AML-193 (cell line): ENCODE measurements at regions not wholly inside any gene's neighbourhood (a gene's known extent, or its start where the extent isn't known, plus 50 kb on each side); places are given as distances from the start of the nearest gene placed in this dataset.

Source experiments
- DNase-seq, 2 experiments: peaks; one replicate each; lab custom pipeline; 2025; lab: John Stamatoyannopoulos, UW

DNA sequence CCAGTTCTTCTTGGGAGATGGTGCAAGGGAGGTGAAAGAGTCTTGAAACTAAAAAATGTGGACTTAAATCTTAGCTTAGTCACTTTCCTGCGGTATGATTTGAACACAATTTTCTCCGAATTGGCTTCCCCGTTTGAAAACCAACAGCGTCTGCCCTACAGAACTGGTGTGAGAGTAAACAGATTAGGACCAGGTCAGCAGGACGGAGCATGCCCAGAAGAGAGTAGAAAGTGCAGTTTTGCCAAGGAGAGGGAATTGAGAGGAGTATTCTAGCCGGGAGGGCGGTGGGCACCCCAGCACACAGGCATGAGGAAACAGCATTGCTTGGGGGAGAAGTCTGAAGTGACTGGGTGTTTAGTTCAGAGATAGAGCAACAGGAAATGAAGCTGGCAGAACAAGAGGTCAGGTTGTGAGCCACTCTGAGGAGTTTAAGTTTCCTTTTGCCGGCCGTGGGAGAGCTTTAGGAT lies 927.1 kb downstream of the VRK1 start:
- no peak for DNase-seq

DNA sequence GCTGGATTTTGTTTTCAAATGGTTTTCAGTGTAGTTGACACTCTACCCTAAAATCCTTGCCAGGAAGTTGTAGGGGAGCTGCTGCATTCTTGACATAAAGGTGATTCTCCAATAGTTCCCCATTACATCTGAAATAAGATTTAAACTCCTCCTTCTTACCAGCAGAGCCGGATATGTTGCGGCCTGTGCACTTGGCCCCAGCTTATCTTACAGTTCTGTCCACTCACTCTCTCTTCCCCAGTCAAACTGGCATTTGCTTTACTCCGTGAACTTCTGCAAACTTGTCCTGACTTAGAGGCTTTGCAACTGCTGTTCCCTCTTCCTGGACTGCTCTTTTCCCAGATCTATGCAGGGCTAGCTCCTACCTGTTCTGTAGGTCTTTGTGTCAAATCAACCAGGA lies 929.5 kb downstream of the VRK1 start:
- no peak for DNase-seq

DNA sequence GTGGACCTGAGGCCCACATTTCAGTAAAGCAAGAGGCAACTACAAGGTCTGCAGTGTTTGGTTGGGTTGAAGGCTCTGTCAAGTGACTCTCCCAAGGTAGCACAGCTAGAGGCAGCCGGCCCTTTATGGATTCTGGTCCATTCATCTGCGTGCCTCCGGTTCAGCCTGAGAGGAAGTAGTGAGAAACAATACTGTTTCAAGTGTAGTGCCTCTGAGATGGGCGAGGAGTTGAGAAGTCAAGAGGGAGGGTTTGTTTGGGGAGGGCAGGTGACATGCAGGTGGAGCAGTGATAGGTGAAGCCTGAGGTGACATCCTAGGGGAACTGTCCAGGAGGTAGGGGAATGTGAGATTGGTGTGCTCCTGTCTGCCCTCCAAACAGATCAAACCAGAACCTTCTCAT lies 933.5 kb downstream of the VRK1 start:
- no peak for DNase-seq

DNA sequence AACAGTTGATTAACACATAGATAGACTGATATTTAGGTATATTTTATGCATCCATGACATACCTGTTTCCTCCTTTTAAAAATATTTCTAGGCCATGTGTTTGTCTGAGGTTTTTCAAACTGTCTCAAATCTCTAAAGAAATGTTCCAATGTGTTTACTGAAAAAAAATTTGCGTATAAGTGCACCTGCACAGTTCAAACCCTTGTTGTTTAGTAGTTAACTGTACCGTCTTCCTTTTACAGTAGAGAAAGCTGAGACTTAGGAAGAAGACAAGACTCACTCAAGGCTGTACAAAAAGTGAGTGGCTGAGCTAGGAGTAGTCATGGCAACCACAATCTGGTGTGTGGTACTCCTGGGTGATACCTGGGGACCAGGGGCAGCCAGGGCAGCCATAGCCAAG lies 934.6 kb downstream of the VRK1 start:
- no peak for DNase-seq

DNA sequence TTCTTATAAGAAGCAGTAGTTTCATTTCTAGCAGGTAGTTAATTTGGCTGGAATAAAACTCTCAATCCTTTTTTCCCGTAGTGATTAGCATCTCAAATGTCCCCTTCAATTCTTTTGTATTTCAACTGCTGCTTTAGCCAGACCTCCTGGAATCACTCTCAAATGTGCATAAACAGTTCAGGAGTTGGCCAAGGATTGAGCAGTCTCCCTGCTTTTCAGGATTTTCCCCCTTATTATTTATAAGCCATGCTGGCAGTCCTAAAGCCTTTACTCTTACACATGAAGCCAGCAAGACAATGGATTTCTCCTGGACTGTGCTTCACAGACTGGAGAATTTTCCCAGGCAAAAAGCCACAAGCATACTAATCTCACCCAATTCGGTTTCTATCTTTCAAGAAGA lies 950.1 kb downstream of the VRK1 start:
- DNase-seq = no peak

DNA sequence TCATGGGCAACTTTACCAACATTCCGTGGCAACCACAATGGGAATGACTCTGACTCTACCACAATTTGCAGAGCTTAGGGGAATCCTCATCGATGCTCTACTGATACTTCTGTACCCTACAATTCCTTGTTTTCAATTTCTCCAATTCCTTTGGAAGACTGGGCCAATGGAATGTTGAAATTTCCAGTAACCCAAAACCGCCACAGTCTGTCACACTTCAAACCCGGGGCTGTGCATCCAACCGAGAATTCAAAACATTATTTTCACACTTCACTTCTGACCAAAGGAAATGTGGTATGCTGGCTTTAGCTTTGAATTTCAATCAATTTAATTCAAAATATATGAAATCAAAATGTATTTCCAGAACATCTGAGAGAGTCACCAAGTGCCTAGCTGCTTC lies 951.4 kb downstream of the VRK1 start:
- no peak for DNase-seq

DNA sequence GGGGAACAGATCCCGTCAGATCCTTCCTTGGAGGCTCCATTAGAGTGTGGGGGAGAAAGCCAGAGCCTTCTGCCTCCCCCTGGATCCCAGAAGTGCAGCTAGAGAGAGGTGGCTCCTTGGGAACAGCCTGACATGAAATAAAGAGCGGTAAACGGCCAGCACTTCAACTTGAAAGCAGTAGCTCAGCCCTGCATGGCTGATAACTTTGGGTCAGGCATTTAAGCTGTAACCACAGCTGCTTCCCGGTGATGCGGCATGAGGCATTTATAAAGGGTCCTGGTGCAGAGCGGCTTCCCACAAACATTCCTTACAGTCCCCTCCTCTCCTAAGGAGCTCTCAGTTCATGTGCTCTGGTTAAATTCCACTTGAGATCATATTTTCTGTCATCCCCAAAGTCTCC lies 960.3 kb downstream of the VRK1 start:
- no peak for DNase-seq

DNA sequence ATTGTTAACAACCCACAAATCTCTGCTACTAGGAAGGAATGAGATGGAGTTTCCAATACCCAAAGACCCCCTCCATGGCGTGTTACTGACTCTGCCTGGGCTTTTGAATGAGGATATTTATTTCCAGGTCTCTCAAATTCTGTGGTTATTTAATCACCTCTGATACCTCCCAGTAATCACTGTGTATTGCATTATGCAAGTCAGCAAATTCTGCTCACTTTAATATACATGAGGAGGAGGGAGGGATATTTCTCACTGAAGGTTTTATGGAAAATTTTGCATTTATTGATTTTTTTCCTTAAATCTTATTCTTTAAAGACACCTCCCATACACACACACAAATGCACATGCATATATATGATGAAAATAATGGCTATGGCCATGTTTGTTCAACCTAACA lies 962.9 kb downstream of the VRK1 start:
- DNase-seq = no peak

DNA sequence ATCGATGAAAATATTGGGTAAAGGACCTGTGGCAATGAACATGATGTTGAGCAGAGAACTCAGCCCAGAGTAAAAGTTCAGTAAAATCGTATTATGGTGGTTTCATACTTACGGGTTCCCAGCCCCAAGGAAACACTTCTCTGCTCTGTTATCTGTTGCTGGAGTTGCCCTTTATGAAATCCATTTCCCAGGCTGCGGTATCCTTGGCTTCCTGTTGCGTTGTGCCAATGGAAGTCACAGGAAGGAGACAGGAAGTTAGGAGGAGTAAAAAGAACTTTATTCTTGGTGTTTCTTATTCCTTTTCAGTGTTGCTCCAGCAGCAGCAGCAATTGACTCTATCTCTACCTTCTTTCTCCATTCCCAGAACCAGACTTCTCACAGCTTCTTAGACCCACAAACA lies 965.2 kb downstream of the VRK1 start:
- DNase-seq = no peak

DNA sequence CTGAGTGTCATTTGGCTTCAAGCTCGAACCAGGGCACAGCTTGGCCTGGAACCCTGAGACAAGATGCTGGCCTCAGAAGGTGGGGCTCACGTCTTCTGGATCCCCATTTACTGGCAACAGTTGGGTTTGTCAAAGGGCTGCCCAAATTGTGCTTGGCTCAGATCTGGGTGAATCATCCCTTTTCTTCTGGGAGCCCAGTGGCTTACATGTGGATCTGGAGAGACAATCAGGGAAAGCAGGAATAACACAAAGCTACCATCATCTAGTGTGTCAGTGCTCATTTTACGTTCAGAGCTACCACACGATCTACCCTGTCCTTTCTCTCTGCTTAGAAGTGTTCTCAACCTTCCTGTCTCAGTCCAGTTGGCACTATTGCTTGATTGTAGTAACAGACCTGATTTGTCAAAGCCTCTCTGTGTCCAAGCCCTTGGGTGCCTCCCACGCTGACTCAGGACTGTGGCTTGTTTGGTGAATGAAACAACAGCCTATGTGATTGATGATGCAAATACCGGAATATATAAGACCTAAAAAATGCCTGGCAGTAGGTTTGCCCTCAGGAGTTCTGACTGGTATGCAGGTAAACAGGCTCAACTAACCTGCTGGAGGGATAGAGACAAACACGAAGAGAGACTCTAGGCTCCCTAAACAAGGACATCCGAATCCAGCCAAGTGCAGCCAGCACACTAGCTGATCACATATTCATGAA lies 974.3 kb downstream of the VRK1 start:
- DNase-seq = no peak

DNA sequence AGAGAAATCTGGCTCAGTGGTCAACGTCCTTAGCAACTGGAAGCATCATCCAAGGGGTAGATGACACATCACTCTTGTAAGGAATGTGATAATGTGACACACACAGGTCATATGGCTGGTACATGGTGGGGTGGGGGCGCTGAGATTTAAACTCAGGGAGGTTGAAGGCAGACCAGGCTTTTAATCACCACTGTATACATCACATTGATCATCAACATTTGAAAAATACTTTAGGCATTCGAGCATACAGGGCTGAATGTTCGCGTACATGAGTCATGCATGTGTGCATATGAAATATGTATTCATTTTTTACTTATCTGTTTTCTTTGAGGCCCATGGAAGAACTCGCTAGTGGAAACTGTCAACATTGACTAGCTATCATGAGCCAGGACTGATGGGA lies 976.4 kb downstream of the VRK1 start:
- DNase-seq = no peak

DNA sequence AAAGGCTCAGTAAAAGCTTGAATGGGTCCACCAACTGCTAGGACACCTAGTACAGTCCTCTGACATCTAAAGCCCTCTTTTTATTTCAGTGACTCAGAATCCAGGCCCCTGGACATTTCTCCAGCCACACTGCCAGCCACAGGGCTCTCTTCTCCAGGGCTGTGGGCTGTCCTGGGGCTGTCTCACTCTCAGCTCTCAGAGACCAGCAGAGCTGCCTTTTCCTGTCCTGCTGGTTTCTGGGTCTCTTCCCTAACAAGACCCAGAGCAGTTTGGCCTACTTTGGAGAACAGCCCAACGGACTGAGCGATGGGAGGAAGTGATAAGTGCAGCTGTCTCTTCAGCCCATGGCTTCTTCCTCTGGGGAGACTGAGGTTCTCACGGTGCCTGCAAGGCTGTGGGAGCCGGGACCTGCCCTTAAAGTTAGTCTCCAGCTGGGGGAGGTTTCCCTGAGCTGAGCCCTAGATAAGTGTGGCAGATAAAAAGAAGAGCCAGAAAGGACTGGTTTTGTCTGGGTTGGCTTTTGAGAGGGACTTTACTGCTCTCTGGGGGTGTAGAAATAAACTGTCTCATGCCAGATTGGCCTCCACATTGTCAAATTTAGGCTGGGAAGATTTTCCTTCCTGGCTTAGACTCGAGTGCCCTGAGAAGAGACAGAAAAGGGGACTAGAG lies 979.8 kb downstream of the VRK1 start:
- no peak for DNase-seq

DNA sequence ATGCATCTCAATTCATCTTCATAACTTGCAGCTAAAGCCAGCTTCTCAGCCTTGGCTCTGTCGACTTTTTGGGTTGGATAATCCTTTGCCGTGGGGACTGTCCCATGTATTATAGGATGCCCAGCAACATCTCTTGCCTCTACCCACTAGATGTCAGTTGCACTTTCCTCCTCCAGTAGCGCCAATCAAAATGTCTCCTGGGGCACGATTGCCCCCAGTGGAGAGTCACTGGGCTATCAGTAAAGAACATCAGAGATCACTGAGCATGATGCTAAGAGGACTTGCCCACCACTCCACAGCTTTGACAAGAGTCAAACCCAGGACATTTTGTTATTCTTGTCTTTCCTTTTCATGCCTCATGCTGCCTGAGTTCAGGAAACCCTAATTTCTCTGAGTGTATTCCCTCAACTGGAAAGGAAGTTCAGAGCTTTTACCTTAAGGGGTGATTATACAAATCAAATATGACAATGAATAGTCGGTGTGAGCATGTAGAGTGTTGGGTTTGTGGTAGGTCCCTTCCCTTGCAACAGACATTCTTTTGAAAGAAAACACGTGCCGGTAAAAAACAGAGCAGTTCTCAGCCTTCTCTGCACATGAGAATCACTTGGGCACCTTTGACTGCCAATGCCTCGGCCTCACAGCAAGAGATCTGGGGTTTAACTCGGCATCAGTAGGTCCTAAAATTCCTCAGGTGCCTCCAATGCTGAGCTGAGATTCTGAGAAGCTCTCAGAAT lies 980.6 kb downstream of the VRK1 start:
- no peak for DNase-seq

DNA sequence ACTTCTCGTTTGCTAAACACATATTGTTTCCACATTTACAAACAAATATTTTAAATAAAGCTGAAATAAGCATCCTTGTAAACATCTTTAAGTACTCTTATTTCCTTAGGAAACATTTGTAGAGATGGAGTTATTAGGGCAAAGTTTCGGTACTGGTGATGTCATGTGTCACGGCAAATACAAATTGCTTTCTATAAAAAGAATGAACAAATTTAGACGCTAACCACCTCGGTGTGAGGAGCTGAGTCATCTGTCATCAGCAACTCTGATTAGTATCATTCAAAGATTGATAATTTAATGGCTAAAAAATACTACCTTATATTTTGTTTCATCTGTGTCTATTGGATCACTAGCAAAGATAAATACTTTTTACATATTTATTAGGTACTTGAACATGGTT lies 982.0 kb downstream of the VRK1 start:
- DNase-seq = no peak

DNA sequence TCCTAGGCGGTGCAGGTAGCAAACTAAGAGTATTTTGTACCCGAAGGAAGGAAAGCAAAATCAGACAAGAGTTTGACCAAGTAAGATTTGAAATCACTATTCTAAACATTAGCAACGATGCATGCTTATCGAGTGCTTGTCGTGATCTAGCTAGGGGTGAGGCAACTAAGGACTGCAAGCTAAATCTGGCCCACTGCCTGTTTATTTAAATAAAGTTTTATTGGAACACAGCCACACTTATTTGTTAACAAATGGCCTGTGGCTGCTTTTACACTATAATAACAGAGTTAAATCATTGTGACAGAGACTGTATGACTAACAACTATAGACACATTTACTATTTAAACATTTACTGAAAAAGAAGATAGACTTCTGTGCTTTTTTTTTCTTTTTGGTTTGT lies 983.6 kb downstream of the VRK1 start:
- DNase-seq = no peak

DNA sequence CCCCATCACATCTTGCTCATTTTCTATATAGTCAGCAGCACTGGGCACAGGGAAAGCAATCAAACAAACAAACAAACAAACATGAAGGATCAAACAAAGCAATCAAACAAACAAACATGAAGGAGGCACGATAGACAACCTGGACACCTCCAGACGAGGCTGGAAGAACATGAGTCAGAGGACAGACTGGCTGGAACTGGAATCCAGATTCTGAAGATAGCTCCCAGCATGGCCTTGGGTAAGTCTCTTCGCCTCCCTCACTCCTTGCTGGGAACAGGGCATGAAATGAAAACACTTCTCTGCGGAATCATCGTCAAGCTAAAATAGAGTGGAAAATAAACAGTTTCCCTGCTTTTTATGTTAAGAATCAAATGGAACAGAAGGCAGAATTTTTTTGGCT lies 984.8 kb downstream of the VRK1 start:
- DNase-seq = no peak

DNA sequence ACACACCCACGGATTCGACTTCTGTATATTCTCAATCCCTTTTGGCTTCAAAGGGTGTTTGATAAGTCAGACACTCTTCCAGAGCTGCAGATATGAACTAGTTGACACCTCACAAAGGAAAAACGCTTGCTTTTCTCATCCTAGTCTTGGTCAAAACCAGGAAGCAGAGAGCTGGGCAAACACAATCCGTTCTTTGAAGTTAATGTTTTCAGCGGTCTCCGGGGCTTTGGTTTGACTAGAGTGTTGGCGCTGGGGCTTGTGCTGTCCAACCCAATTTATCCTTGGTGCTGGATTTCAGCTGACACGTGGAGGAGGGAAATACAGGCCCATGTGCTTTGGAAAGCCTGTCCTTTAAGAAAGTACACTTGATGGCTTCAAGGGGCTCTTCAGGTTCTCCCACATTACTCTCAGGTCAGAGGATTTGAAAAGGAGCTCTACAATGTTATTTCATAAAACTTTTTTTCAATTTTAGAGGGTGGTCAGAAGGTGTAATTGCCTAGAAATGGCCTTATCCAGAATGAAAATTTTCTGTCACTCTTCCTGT lies 985.8 kb downstream of the VRK1 start:
- no peak for DNase-seq

DNA sequence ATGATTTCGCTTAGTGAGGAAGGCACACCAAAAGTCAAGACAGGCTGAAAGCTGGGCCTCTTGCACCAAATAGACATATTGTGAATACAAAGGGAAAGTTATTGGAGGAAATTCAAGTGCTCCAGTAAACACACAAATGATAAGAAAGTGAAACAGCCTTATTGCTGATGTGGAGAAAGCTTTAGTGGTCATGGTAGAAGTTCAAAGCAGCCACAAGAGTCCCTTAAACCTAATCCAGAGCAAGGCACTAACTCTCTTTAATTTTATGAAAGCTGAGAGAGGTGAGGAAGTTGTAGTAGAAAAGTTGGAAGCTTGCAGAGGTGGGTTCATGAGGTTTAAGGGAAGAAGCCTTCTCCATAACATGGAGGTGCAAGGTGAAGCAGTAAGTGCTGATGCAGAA lies 988.3 kb downstream of the VRK1 start:
- no peak for DNase-seq

DNA sequence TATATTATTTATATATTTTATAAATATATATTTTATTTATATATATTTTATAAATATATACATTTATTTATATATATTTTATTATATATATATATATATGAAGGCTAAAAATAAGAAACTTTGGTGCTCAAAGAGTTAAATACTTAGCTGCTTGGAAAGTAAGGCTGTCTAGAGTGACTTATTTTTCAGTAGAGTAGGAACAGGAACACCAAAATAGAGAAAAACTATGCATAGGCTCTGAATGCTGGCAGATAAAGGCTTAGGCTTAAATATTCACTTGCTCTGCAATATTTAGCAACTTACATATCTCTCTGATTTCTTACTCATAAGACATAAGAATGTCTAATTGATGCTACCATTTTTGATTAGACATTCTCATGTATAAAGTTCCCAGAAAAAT lies 991.2 kb downstream of the VRK1 start:
- peak; percentile 2 to 4 for DNase-seq

DNA sequence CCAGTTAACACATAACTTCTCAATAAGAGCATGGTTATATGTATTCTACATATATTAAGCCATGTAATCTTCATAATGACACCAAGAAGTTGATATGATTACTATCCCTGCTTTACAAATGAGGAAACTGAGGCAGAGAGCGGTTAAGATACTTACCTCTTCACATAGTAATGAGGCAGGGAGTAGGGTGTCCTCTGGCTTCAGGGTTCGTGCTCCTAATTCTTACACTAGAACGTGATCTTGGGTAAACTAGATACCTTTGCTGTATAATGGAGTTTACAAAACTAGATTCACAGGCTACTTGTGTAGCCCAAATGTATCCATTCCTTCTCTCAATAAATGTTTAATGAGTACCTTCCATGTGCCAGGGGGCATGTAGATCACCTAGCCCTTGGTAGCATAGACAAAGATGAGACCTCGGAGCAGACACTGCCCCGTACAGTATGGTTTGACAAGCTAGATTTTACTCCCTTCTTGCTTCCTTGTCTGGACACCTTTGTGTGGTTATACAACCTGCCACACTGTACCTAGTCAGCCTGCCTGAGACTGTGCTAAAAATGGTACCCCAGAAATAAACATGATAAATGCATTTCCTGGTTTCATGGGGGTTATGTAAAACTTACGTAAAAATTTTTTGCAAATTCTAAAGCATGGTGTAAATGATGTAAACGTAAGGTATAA lies 991.8 kb downstream of the VRK1 start:
- no peak for DNase-seq

DNA sequence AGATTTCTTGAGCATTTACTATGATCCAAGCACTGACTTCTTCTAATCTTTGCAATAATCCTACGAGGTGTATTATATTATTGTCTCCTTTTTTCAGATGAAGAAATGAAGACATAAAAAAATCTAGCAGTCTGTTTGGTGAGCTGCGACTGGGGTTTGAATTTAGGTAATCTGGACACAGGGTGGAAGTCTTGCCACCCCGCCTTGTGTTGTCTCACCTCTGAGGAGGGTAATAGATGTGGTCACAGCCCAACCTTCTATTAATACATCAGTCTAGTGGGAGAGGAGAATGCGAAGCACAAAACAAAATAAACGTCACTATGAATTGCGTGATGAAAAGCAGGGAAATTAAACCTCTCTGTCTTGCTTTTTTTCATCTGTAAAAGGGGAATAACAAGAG lies 993.9 kb downstream of the VRK1 start:
- no peak for DNase-seq

DNA sequence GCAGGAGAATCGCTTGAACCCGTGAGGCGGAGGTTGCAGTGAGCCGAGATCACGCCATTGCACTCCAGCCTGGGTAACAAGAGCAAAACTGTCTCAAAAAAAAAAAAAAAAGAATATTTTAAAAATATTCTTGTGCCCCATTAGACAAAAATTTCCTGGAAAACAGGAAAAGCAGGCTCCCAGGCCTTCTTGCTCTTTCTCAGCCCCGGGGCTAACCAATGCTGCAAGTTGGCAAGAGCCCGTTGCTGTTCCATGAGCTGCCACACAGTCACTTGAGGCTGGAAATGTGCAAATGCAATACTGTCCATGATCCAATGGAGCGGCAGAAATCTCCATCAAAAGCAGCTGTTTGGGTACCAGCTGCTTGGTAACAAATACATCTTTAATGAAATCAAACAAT lies 994.7 kb downstream of the VRK1 start:
- DNase-seq = no peak
